GM12873 (cell line): ENCODE measurements at regions not wholly inside any gene's neighbourhood (a gene's known extent, or its start where the extent isn't known, plus 50 kb on each side); places are given as distances from the start of the nearest gene placed in this dataset.

Experiments used
- CTCF ChIP-seq: IDR thresholded peaks from 2 replicates; pipeline ENCODE4 v1.5.1; 2012; ENCODE audit warnings: low read depth, mild to moderate bottlenecking, moderate library complexity, low read length, control low read depth; ENCODE audit not compliant: insufficient read depth; ENCODE audit errors: missing control alignments

- no peak for TF ChIP-seq CTCF
Observed at GRCh38 chr15:87733541-87733941, 523.0 kb downstream of the NTRK3 start.

- no peak for TF ChIP-seq CTCF
Observed at GRCh38 chr15:87732976-87733375, 523.6 kb downstream of the NTRK3 start.

DNA sequence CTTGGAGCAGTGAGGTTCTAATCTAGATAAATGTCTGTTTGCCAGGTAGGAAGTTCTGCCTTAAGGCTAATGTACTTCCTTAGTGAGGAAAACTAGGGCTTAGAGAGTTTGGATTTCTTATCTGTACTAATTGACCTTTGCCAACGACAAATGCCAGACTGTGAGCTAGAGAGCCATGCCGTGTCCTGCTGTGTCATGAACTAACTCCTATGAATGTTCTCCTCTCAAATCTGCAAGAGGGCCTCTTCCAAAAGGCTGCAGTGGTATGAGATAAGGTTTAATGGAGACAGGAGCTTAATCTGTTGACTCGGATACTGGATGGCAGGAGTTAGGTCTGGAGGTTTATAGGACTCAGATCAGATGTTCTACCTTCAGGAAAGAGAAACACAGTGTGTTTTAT, 524.9 kb downstream of the NTRK3 start:
- TF ChIP-seq CTCF = no peak

GRCh38 chr15:87730706-87731105, 525.8 kb downstream of the NTRK3 start:
- TF ChIP-seq CTCF = no peak

DNA sequence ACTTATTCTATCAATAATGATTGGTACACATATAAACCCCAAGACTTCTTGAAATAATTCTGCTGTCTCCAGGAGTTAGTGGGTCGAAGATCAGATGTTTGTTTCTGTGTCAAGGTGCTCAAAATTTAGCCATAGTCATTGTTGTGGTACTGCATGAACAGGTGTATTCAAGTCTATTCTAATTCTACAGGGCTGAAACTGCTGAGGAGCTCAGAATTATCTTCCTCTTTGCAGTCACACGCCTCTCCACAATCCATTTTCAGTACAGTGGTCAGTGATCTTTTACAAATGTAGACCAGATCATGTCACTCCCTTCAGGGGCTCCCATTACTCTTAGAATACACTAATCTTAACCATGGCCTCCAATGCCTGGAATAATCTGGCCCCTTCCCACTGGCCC, 527.5 kb downstream of the NTRK3 start:
- TF ChIP-seq CTCF = no peak

- no peak for TF ChIP-seq CTCF
Observed at GRCh38 chr15:87727073-87727472, 529.5 kb downstream of the NTRK3 start.

- TF ChIP-seq CTCF = no peak
Observed at GRCh38 chr15:87724330-87724729, 532.2 kb downstream of the NTRK3 start.

GRCh38 chr15:87722941-87723691, 533.4 kb downstream of the NTRK3 start:
- TF ChIP-seq CTCF = no peak
